ENCODE measurements at regions not wholly inside any gene's neighbourhood (a gene's known extent, or its start where the extent isn't known, plus 50 kb on each side); places are given as distances from the start of the nearest gene placed in this dataset.

GRCh38 chr6:21820442-21820841, 226.9 kb downstream of the SOX4 start:
- Histone ChIP-seq H3K36me3 (ENCODE audit: control insufficient read depth in 2 of 2, extremely low read depth in 1 of 2, insufficient read depth in 2 of 2, low read length in 2 of 2) (no peaks in the 10 kb centered on the region), H3K79me2 (ENCODE audit: control insufficient read depth, insufficient read depth, low read length) (no peaks in the 10 kb centered on the region), H3K4me2 (ENCODE audit: control insufficient read depth, extremely low read depth, insufficient read depth, low read depth, low read length) (no peak overlapping the region), H3K4me3 (ENCODE audit: control insufficient read depth in 2 of 3, extremely low read depth in 1 of 3, insufficient read depth in 2 of 3, low read depth in 1 of 3, low read length in 3 of 3) (no peak overlapping the region), H3K9me1 (ENCODE audit: control insufficient read depth, extremely low read depth, insufficient read depth, low read length) (no peaks in the 10 kb centered on the region), H2AFZ (ENCODE audit: control insufficient read depth, low read length) (no peak overlapping the region), H3K9ac (ENCODE audit: control insufficient read depth, extremely low read depth, insufficient read depth, low read length) (no peak overlapping the region), H4K20me1 (ENCODE audit: control insufficient read depth, extremely low read depth, insufficient read depth, low read length) (no peaks in the 10 kb centered on the region), H3K27me3 (ENCODE audit: control insufficient read depth, extremely low read depth, insufficient read depth, low read length) (no peaks in the 10 kb centered on the region), H3K4me1 (ENCODE audit: control insufficient read depth, extremely low read depth, insufficient read depth, low read length) (no peaks in the 10 kb centered on the region), H3K27ac (ENCODE audit: control insufficient read depth, insufficient read depth, low read length) (no peak overlapping the region), H3K9me3 (ENCODE audit: control insufficient read depth, low read depth, low read length) (no peaks in the 10 kb centered on the region)
- DNase-seq (ENCODE audit: low read depth, low spot score) (no peak), FAIRE-seq (no peak)
- dilution Hi-C loops (cut with MboI; ENCODE audit: extremely low pct_ligation_motif_present, low sequenced_read_pairs) = no loop called here
- no peak for TF ChIP-seq CTCF (optimal IDR thresholded peaks at IDR 0.05 in 1 of 3, IDR thresholded peaks at IDR 0.05 in 1 of 3, conservative IDR thresholded peaks at IDR 0.05 in 1 of 3; ENCODE audit: extremely low read depth in 1 of 3, insufficient read depth in 2 of 3, low read length in 3 of 3)
- TF ChIP-seq EZH2 (IDR thresholded peaks at IDR 0.05; ENCODE audit: low read length) = no peak

GRCh38 chr6:21823371-21823770, 229.8 kb downstream of the SOX4 start:
- no peak for TF ChIP-seq CTCF (optimal IDR thresholded peaks at IDR 0.05 in 1 of 3, IDR thresholded peaks at IDR 0.05 in 1 of 3, conservative IDR thresholded peaks at IDR 0.05 in 1 of 3; ENCODE audit: extremely low read depth in 1 of 3, insufficient read depth in 2 of 3, low read length in 3 of 3)
- TF ChIP-seq EZH2 (IDR thresholded peaks at IDR 0.05; ENCODE audit: low read length) = no peak
- DNase-seq (ENCODE audit: low read depth, low spot score) (no peak), FAIRE-seq (no peak)
- Histone ChIP-seq H3K36me3 (ENCODE audit: control insufficient read depth in 2 of 2, extremely low read depth in 1 of 2, insufficient read depth in 2 of 2, low read length in 2 of 2) (no peaks in the 10 kb centered on the region), H3K4me1 (ENCODE audit: control insufficient read depth, extremely low read depth, insufficient read depth, low read length) (peaks cover 2% of the 10 kb centered on the region), H3K4me3 (ENCODE audit: control insufficient read depth in 2 of 3, extremely low read depth in 1 of 3, insufficient read depth in 2 of 3, low read depth in 1 of 3, low read length in 3 of 3) (no peak overlapping the region), H3K27me3 (ENCODE audit: control insufficient read depth, extremely low read depth, insufficient read depth, low read length) (no peaks in the 10 kb centered on the region), H4K20me1 (ENCODE audit: control insufficient read depth, extremely low read depth, insufficient read depth, low read length) (no peaks in the 10 kb centered on the region), H3K27ac (ENCODE audit: control insufficient read depth, insufficient read depth, low read length) (no peak overlapping the region), H3K4me2 (ENCODE audit: control insufficient read depth, extremely low read depth, insufficient read depth, low read depth, low read length) (no peak overlapping the region), H3K79me2 (ENCODE audit: control insufficient read depth, insufficient read depth, low read length) (no peaks in the 10 kb centered on the region), H3K9ac (ENCODE audit: control insufficient read depth, extremely low read depth, insufficient read depth, low read length) (no peak overlapping the region), H3K9me3 (ENCODE audit: control insufficient read depth, low read depth, low read length) (no peaks in the 10 kb centered on the region), H3K9me1 (ENCODE audit: control insufficient read depth, extremely low read depth, insufficient read depth, low read length) (no peaks in the 10 kb centered on the region), H2AFZ (ENCODE audit: control insufficient read depth, low read length) (no peak overlapping the region)
- dilution Hi-C loops (cut with MboI; ENCODE audit: extremely low pct_ligation_motif_present, low sequenced_read_pairs) = no loop called here

Data from keratinocyte (primary cell).